ENCODE measurements at regions not wholly inside any gene's neighbourhood (a gene's known extent, or its start where the extent isn't known, plus 50 kb on each side); places are given as distances from the start of the nearest gene placed in this dataset.

- TF ChIP-seq CTCF (IDR thresholded peaks at IDR 0.05) (no peak), POLR2AphosphoS5 (IDR thresholded peaks at IDR 0.05) (no peak), EP300 (IDR thresholded peaks at IDR 0.05) (no peak), POLR2A (IDR thresholded peaks at IDR 0.05) (no peak)
Measured at GRCh38 chr9:121577572-121577971, 73.9 kb upstream of the DAB2IP start.

Data from sigmoid colon (tissue), 4 donors.